G401 (cell line): ENCODE measurements at regions not wholly inside any gene's neighbourhood (a gene's known extent, or its start where the extent isn't known, plus 50 kb on each side); places are given as distances from the start of the nearest gene placed in this dataset.

Source experiments
- DNase-seq: peaks from one replicate; pipeline ENCODE4 v3.0.0-alpha.2; 2015; ENCODE audit warnings: low spot score
- in situ Hi-C: cut with HindIII; loops from 2 replicates; pipeline ENCODE4 v1.10.0; 2016; ENCODE audit warnings: low sequenced_read_pairs, mixed read lengths

- no peak for DNase-seq
- in situ Hi-C loops: no loop called here
These were observed 1586.8 kb upstream of the ACVR2A start for GRCh38 chr2:146258071-146258470.

GRCh38 chr2:146252119-146252518, 1592.7 kb upstream of the ACVR2A start:
- in situ Hi-C loops: no loop called here
- DNase-seq: no peak

GRCh38 chr2:146251328-146251727, 1593.5 kb upstream of the ACVR2A start:
- DNase-seq: no peak
- in situ Hi-C loops: no loop called here

- in situ Hi-C loops: no loop called here
- no peak for DNase-seq
These were observed 1597.9 kb upstream of the ACVR2A start for GRCh38 chr2:146246736-146247523.

GRCh38 chr2:146246002-146246735, 1598.7 kb upstream of the ACVR2A start:
- in situ Hi-C loops: no loop called here
- DNase-seq: no peak

GRCh38 chr2:146244830-146245229, 1600.0 kb upstream of the ACVR2A start:
- in situ Hi-C loops: no loop called here
- no peak for DNase-seq

- in situ Hi-C loops: no loop called here
- DNase-seq: no peak
These were observed 1600.7 kb upstream of the ACVR2A start for GRCh38 chr2:146244131-146244530.

GRCh38 chr2:146241023-146241422, 1603.8 kb upstream of the ACVR2A start:
- in situ Hi-C loops: no loop called here
- no peak for DNase-seq

- DNase-seq: no peak
- in situ Hi-C loops: no loop called here
These were observed 1604.4 kb upstream of the ACVR2A start for GRCh38 chr2:146240391-146240790.

GRCh38 chr2:146239392-146240135, 1605.3 kb upstream of the ACVR2A start:
- no peak for DNase-seq

GRCh38 chr2:146238254-146238966, 1606.4 kb upstream of the ACVR2A start:
- in situ Hi-C loops: no loop called here
- DNase-seq: no peak

More at GRCh38 chr2:146239392-146240135, 1605.3 kb upstream of the ACVR2A start:
- in situ Hi-C loops: no loop called here

GRCh38 chr2:146235158-146235557, 1609.7 kb upstream of the ACVR2A start:
- no peak for DNase-seq
- in situ Hi-C loops: no loop called here

GRCh38 chr2:146229508-146230155, 1615.2 kb upstream of the ACVR2A start:
- DNase-seq: no peak
- in situ Hi-C loops: no loop called here

- no peak for DNase-seq
These were observed 1616.3 kb upstream of the ACVR2A start for GRCh38 chr2:146228466-146229058.

GRCh38 chr2:146228020-146228393, 1616.8 kb upstream of the ACVR2A start:
- no peak for DNase-seq
- in situ Hi-C loops: no loop called here

More at GRCh38 chr2:146228466-146229058, 1616.3 kb upstream of the ACVR2A start:
- in situ Hi-C loops: no loop called here

- no peak for DNase-seq
- in situ Hi-C loops: no loop called here
These were observed 1617.4 kb upstream of the ACVR2A start for GRCh38 chr2:146227152-146228019.

- in situ Hi-C loops: no loop called here
- no peak for DNase-seq
These were observed 1618.8 kb upstream of the ACVR2A start for GRCh38 chr2:146226077-146226476.

GRCh38 chr2:146221826-146222225, 1623.0 kb upstream of the ACVR2A start:
- in situ Hi-C loops: no loop called here
- no peak for DNase-seq
